ENCODE measurements at regions not wholly inside any gene's neighbourhood (a gene's known extent, or its start where the extent isn't known, plus 50 kb on each side); places are given as distances from the start of the nearest gene placed in this dataset.

- TF ChIP-seq, protein P1, sequence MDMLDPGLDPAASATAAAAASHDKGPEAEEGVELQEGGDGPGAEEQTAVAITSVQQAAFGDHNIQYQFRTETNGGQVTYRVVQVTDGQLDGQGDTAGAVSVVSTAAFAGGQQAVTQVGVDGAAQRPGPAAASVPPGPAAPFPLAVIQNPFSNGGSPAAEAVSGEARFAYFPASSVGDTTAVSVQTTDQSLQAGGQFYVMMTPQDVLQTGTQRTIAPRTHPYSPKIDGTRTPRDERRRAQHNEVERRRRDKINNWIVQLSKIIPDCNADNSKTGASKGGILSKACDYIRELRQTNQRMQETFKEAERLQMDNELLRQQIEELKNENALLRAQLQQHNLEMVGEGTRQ (IDR thresholded peaks at IDR 0.05; ENCODE audit: low read length) = no peak
Observed at GRCh38 chr10:105494303-105494702, 853.2 kb downstream of the SORCS3 start (continued).
